ENCODE measurements at regions not wholly inside any gene's neighbourhood (a gene's known extent, or its start where the extent isn't known, plus 50 kb on each side); places are given as distances from the start of the nearest gene placed in this dataset.

GRCh38 chr13:63979951-63980350 is 2564.3 kb upstream of the PCDH20 start:
- no peak for DNase-seq (ENCODE audit: low read depth in 3 of 3)

DNA sequence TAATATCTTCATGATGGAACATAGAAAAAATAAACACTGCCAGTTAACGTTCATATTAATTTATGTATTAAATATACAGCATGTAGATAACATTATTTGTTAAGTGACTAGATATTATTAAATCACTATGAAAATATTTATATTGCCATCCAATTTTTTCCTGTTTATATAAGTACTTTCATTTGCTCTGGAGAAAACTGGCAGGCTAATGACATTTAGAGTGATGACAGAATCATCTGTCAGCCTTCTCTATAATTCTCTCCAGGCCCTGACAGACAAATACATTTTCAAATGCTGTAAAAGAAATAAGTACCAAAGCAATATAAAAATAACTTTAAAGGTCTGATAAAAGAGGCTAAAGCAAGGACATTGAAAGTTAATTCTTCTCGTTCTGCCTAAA is 2556.7 kb upstream of the PCDH20 start:
- DNase-seq (ENCODE audit: low read depth in 3 of 3): no peak

GRCh38 chr13:63954683-63955082 is 2539.0 kb upstream of the PCDH20 start:
- DNase-seq (ENCODE audit: low read depth in 3 of 3): no peak

DNA sequence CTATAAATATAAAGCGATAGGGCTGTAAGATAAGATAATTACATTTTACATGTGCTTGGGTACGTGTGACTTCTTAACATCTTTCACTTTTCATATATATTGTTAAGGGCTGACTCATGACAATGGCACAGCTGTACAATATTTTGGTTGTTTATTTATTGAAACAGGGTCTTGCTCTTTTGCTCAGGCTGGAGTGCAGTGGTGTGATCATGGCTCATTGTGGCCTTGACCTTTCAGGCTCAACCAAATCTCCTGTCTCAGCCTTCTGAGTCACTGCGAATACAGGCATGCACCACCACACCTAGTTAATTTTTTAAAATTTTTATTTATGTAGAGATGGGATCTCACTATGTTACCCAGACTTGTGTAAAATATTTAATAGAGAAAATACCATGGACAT is 2532.4 kb upstream of the PCDH20 start:
- no peak for DNase-seq (ENCODE audit: low read depth in 3 of 3)

- DNase-seq (ENCODE audit: low read depth in 3 of 3): no peak
Observed at GRCh38 chr13:63944911-63945310, 2529.3 kb upstream of the PCDH20 start.

- no peak for DNase-seq (ENCODE audit: low read depth in 3 of 3)
Observed at GRCh38 chr13:63942372-63942771, 2526.7 kb upstream of the PCDH20 start.

DNA sequence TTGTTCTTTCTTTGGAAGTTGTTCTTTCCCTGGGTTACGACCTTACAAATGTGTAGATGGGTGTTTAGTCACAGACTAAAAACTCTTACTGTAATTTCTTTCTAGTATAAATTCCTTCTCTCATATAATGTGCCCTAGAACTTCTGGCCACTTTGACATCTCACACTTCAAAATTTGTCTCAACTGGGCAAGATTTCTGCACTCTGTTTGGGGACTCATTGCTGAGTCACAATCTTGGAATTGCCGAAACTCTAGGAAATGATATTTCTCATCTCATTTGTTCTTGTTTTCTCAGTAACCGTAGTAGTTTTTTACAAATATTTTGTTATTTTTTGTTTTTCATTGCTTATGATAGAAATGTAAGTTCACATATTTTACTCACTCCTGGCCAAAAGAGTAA is 2523.2 kb upstream of the PCDH20 start:
- no peak for DNase-seq (ENCODE audit: low read depth in 3 of 3)

GRCh38 chr13:63910511-63910910 is 2494.9 kb upstream of the PCDH20 start:
- DNase-seq (ENCODE audit: low read depth in 3 of 3): no peak

GRCh38 chr13:63909726-63910375 is 2494.2 kb upstream of the PCDH20 start:
- no peak for DNase-seq (ENCODE audit: low read depth in 3 of 3)

- no peak for DNase-seq (ENCODE audit: low read depth in 3 of 3)
Observed at GRCh38 chr13:63902141-63902540, 2486.5 kb upstream of the PCDH20 start.

- DNase-seq (ENCODE audit: low read depth in 3 of 3): no peak
Observed at GRCh38 chr13:63901630-63902029, 2486.0 kb upstream of the PCDH20 start.

- DNase-seq (ENCODE audit: low read depth in 3 of 3): no peak
Observed at GRCh38 chr13:63900406-63900805, 2484.8 kb upstream of the PCDH20 start.

DNA sequence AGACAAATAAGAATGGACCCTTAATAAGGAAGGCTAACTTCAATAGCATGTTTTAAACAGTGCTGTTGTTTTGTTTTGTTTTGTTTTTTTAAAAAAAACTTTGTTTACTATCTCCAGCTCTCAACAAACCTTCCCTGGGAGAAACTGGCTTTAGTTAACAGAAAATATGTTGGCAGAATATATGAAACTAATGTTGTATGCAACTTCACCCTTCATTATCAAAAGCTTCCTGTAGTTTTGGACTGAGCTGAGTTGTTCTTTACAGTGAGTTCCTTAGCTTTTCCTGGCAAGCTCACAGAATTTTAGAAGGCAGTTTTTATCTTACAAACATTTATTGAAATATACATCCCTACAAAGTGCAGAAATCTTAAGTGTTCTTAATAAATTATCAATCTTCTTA is 2480.7 kb upstream of the PCDH20 start:
- no peak for DNase-seq (ENCODE audit: low read depth in 3 of 3)

- no peak for DNase-seq (ENCODE audit: low read depth in 3 of 3)
Observed at GRCh38 chr13:63882052-63882451, 2466.4 kb upstream of the PCDH20 start.

GRCh38 chr13:63880705-63881104 is 2465.1 kb upstream of the PCDH20 start:
- no peak for DNase-seq (ENCODE audit: low read depth in 3 of 3)

- DNase-seq (ENCODE audit: low read depth in 3 of 3): no peak
Observed at GRCh38 chr13:63873936-63874335, 2458.3 kb upstream of the PCDH20 start.

GRCh38 chr13:63864171-63864902 is 2448.7 kb upstream of the PCDH20 start:
- DNase-seq (ENCODE audit: low read depth in 3 of 3): no peak

GRCh38 chr13:63855457-63856118 is 2439.9 kb upstream of the PCDH20 start:
- DNase-seq (ENCODE audit: low read depth in 3 of 3): no peak

DNA sequence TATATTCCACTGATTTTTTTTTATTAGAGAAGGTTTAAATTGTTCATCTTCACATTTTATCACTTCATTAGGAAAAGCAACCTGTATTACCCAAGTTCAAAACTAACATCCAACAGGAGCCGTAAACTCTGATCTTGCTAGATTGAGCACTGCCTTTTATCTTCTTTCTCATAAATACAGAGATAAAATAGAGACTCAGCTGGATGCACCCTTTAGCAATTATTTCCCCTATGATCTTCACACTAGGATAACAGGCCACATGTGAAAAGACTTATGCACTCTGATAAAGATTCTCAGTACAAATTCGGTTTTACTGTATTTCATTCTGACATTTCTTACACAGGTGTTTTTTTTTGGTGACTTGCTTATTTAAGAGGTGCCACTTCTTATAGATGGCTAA is 2438.2 kb upstream of the PCDH20 start:
- DNase-seq (ENCODE audit: low read depth in 3 of 3): no peak

- no peak for DNase-seq (ENCODE audit: low read depth in 3 of 3)
Observed at GRCh38 chr13:63851526-63851925, 2435.9 kb upstream of the PCDH20 start.

- DNase-seq (ENCODE audit: low read depth in 3 of 3): no peak
Observed at GRCh38 chr13:63843766-63844699, 2428.4 kb upstream of the PCDH20 start.

DNA sequence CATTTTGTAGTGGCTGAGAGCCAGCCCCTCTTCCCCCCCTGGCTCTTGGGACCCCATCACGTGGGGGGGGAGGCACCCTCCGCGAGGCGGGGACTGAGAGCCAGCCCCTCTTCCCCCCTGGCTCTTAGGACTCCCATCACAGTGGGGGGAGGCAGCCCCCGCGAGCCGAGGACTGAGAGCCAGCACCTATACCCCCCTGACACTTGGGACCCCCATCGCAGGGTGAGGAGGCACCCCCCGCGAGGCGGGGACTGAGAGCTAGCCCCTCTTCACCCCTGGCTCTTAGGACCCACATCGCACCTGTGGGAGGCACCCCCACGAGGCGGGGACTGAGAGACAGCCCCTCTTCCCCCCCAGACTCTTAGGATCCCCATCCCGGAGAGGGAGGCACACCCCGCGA is 2426.5 kb upstream of the PCDH20 start:
- DNase-seq (ENCODE audit: low read depth in 3 of 3): no peak
